SKM-1 treated with dmso at 0.1 percent for 144 hours (cell line): ENCODE measurements at regions not wholly inside any gene's neighbourhood (a gene's known extent, or its start where the extent isn't known, plus 50 kb on each side); places are given as distances from the start of the nearest gene placed in this dataset.
"Not testable (repeated sequence)": the region's sequence is repeated elsewhere in the genome, so short reads cannot be mapped to it uniquely, and the experiment has no call there.

ENCODE experiments used
- DNase-seq: peaks from one replicate; lab custom pipeline; 2025; ENCODE audit not compliant: unreplicated experiment; lab: John Stamatoyannopoulos, UW

DNA sequence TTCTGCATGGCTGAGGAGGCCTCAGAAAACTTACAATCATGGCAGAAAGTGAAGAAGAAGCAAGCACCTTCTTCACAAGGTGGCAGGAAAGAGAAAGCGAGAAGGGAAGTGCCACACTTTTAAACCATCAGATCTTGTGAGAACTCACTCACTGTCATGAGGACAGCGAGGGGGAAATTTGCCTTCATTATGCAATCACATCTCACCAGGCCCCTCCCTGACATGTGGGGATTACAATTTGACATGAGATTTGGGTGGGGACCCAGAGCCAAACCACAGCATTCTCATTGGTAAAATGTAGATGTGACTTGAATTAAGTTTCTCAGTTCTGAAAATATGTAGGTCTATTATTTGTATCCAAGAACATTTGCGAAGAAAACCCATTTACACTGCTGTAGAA, 854.8 kb downstream of the EPHA4 start:
- DNase-seq: no peak

DNA sequence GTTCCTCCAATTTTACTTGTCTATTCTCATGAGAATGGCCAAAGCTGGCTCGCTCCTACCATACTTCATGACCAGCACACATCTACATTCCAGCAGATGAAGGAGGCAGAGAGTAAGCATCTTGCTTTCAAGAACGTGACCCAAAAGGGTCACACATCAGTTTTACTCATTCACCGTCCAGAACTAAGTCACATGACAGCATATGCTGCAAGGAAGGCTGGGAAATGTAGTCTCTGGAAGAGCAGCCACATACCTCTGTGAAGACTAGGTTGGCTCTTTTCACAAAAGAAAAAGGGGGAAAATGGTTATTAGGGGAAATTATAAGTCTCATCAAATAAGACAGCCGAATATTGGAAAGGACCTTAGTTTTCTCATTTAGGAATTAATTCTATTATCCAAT, 835.3 kb downstream of the EPHA4 start:
- no peak for DNase-seq

DNA sequence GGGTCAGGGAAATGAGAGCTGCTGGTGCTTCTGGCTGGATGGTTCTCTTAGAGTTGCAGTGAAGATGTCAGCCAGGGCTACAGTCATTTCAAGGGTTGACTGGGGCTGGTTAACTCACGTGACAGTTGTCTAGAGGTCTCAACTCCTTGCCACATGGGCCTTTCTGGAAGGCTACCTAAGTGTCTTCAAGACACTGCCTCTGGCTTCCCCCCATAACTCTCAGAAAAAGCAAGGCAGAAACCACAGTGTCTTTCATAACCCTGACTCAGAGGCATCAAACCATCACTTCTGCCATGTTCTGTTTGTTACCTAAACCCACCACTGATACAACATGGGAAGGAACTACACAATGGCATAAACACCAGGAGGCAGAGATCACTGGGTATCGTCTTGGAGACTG, 828.9 kb downstream of the EPHA4 start:
- no peak for DNase-seq

DNA sequence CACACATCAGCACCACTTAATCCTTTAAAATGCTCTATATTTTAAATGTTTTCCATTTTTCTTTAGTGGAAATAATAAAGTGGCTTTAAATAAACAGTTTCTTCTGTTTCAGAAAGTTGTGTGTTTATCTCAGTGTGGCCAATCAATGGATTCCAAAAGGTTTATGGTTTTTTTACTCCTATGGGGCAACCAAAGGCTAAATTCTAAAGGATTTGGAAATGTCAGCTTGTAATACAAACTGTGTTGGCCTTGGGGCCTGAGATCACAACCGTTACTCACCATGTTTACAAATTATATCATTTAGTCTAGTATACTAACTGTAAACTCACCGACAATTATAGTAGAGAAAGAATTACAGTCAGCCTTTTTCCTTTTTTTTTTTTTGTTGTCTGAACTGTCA, 827.2 kb downstream of the EPHA4 start:
- DNase-seq: no peak

DNA sequence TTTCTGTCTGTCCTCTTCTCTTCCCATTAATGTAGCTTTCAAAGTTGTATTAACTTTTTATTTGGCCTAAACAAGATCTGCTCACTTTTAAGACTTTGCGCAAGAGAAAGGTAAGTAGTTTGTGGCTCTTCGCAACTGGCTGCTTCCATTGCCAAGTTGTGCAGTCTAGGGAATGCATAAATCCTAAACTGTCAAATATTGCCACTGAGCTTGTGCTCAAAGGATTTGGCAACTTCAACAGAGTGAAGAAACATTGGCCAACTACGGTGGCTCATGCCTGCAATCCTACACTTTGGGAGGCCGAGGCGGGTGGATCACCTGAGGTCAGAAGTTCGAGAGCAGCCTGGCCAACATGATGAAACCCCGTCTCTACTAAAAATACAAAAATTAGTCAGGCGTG, 826.4 kb downstream of the EPHA4 start:
- no peak for DNase-seq

DNA sequence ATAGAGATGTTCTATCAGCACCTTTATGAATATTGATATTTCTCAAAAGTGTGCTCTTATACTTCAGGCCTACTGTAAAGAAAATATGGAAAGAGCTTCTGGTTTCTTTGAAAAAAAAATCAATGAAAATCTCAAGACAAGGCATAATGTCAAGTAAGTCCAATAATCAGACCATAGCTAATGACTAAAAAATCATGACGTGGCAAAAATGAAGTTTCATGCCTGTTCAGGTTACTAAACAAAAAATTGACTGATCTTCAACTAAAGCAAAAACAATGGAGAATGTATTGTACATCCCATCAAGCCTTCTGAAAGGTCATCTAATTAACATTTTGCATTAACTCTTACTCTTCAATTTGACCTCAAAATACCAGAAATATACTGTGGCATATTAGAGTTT, 824.4 kb downstream of the EPHA4 start:
- DNase-seq: no peak

DNA sequence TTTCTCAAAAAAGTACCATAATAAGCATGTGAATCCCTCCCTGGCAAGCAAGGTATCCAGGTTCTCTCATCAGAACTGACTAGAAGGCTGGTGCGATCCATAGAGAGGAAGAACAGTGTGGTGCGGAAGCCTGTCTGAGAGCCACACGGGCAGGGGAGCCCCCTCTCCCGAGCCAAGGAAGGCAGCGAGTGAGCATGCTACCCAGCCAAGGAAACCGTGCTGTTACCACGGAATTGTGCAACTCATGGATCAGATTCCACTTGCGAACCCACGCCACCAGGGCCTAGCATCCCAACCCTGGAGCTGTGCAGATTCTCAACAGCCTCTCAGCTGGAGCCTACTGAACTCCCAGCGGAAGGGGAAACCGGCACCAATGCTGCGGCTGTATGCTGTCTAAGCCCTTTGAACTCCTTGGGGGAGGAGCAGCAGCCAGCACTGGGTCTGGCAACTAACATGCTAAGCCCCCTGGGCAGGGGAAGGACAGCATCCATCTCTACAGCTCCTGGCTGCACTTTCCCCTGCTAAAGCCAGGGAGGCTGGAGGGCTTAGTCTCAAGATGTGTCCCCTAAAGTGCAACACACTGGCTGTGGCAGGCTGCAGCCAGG, 823.1 kb downstream of the EPHA4 start:
- DNase-seq: no peak

DNA sequence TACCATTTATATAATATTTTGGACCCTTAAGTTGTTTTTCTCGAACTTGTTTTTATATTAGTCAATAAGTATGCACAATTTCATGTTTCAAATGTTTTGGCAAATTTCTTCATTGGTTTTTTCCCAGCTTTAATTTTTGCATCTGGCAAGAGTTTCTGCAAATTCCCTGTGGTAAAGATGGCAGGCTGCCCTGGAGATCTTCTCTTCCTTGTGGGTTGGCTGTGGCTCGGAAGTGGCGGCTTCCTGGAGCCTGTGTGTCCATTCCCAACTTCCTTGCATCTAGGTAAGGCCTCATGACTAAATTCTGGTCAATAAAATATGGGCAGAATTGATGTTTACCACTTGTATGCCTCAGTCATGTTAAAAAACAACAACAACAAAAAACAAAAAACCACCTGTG, 818.6 kb downstream of the EPHA4 start:
- DNase-seq: no peak

DNA sequence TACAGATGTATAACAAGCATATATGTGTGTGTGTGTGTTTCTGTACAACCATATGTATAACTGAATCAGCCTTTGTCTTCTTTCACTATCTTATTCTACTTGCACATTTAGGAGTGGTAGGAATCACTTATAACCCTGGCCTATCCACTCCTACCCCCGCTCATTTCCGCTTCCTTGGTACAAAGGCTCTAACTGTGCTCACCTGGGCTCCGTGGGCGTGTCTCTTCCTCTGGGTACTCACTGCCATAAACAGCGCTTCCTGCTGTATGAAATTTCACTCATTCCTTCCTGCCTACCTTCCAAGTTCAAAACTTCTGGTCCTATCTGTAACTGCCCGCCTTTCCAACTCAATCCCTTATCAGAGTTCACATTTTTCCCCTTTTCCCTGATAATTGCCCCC, 815.5 kb downstream of the EPHA4 start:
- DNase-seq: no peak

DNA sequence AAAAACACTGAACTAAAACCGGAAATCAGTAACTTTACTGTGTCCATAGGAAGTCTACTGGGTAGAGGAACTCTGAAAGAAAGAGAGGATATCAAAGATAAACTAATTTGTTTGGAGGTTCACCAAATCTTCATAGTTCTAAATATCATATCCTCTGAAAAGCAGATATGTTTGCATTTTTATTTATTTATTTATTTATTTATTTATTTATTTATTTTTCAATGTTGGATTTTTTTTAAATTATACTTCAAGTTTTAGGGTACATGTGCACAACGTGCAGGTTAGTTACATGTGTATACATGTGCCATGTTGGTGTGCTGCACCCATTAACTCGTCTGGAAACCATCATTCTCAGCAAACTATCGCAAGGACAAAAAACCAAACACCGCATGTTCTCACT, 813.7 kb downstream of the EPHA4 start:
- not testable (repeated sequence) for DNase-seq

DNA sequence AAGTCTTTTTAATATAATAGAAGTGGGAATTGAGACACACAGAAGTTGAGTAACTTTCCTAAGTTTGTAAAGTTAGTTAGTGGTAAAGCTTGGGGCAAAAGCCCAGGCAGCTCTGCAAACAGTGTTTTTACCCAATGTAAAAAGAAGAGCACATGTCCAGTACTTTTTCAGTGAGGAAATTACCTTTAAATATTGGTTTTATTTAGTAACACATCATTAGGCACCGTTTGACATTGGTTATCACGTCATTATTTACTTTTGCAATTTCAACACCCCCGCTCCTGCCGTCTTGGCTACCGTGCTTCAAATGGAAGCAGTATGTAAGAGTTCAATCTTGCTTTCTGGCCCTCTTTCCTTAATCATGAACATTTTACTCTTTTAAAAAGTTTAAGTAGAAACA, 807.9 kb downstream of the EPHA4 start:
- DNase-seq: no peak

DNA sequence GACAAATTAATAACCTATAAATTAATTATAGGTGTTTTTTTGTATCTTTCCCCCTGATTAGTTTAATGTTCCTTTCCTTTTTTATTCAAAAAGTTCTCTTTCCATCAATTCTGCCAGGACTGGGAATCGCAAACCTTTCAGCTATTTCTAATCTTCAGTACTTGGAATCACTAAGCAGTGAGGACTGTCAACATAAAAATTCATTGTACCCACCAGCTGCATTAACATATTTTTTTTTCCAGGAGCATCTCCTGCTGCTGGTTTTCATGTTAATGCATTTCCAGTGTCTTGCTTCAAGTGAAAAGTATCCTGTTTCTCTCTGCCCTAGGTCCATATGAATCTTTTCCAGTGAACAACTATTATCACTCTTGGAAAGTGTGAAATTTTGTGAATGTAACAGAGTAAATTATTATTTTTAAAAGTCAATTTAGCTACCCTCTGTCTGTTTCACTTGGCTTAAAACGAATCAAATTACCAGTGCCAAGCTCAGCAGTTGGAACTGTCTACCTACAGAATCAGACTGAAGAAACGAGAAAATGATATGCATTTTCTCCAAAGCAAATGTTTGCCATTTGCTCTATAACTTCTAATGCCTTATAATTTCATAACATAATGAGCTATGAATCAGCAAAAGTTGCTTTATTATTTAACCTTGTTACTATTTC, 804.4 kb downstream of the EPHA4 start:
- DNase-seq: no peak

DNA sequence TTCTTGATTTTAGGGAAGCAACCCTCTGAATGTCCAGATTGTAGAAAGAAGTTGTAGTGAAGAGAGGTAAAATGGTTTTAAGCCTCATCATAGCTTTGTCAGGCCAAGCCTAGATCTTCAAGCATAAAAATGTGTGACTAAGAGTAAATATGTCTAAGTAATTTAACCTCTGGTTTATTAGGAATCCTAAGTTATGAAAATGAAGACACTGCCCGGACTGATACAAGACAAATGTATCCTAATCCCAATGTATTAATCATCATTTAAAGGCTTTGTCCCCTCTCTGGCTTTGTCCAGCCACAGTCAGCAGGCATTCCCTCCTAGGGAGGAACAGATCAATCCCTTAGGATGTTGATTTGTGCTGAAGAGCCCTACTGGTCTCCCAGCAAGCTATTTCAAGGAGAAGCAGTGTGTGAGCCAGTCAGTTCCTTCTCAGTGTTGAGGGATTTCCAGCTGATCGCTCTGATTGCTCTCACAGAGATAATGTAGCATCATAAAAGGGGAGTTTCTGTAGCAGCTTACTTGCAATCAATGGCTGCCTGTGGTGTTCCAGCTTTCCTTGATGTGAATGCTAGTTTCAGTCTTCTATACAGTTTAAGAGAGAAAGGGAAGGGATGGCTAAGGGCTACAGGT, 796.1 kb downstream of the EPHA4 start:
- DNase-seq: no peak

DNA sequence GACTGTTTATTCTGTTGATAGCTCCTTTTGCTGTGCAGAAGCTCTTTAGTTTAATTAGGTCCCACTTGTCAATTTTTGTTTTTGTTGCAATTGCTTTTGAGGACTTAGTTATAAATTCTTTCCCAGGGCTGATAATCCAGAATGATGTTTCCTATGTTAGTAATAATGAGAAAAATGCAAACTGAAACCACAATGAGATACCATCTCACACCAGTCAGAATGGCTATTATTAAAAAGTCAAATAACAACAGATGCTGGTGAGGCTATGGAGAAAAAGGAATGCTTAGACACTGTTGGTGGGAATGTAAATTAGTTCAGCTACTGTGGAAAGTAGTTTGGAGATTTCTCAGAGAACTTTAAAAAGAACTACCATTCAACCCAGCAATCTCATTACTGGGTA, 793.0 kb downstream of the EPHA4 start:
- DNase-seq: not testable (repeated sequence)

DNA sequence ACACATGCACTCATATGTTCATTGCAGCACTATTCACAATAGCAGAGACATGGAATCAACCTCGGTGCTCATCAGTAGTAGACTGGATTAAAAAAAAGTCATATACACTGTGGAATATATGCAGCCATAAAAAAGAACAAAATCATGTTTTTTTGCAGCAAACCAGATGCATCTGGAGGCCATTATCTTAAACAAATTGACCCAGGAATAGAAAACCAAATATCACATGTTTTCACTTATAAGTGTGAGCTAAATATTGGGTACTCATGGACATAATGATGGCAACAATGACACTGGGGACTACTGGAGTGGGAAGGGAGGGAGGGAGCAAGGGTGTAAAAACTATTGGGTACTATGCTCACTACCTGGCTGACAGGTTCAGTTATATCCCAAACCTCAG, 792.6 kb downstream of the EPHA4 start:
- DNase-seq: no peak

DNA sequence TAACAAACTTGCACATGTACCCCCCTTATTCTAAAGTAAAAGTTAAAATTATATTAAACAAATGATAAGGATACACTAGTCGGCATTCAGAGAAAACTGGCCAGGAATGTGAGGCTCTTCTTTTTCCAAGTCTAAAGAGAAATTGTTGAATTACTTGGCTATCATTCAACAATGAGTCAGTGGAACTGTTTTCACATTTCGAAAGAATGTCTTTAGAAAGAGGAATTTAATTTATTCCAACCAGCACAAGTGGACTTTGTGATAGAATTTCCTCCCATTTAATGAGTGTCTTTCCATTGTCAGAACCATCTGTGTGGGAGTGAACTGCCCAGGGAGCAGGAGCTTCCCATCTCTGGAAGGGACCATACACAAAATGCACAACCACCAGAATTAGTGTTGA, 792.2 kb downstream of the EPHA4 start:
- no peak for DNase-seq

DNA sequence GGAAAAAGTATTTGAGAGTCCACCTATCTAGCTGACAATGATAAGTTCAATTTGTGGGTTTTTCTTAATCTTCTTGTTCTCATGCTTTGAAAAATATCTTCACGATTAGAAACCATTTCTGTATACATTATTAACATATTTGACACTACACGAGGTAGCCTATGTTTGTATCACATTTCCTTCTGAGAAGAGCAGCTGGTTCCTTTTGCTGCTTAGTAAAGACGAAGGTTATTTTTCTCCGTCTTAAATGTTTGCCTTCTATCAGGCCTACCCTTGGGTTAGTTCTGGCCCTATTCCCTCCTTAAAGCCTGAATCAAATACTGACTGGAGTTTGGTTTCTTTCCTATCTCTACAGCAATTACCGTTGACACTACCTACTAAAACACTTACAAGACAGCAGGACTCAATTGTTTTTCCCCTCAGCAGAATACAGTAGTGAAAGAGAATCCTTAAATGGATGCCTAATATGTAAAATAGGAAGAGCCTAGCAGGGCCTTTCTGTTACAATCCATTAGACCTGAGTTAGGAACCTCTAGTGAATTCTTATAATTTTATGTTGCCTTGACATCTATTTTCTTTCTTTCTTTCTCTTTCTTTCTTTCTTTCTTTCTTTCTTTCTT, 790.4 kb downstream of the EPHA4 start:
- no peak for DNase-seq

DNA sequence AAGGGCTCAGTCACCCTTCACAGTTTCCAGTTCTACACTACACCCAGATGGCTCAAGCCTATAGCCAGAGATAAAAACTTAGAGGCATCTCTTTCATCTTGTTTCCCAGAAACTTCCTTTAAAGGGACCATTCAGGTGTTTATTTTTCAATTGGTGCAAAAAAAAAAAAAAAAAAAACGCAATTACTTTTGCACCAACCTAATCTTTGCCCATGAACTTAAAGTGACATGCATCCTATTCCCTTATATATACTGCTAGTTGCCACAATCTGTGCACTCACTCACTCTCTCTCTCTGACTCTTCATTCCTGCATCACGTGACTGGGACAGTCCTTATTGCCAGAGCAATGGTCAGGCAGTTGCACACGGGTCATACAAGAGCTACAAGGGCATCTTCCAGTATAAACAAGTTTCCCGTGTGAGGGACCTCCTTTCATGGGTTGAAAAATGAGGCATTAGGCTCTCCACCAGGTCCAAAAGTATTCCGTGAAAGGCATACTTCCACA, 789.4 kb downstream of the EPHA4 start:
- DNase-seq: no peak

DNA sequence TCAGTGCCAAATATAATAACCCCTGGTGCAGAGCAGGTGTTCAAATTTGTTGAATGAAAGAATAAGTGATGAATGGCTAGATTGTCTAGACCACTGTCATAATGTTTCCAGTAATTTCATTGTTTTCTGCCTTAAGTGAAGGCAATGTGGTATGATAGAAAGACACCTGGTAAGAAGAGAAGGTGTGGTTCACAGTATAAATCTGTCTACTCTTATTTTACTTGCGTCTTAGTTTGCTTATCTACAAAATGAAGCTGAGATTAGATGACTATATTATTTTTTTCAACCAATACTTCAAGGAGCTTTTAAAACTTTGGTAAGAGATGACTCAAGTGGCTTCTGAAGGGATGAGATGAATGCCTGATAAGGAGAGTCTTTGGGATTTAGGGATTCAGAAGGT, 788.4 kb downstream of the EPHA4 start:
- no peak for DNase-seq

DNA sequence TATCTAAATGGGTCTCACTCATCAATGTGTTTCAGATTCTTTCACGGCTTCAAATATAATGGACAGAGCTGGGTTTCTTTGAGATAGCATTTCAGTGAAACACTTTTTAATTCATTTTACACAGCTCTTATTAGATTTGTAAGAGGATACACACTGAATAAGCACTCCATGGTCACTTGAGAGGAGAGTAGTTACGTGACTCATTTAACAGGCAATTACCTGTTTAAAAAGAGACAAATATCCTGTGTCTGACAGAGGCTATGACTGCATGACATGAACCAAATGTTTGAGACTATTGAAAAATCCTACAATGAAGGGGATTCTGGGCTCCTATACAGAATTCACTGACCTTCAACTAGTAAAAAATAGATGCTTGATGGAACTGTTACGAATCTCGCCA, 786.9 kb downstream of the EPHA4 start:
- no peak for DNase-seq

DNA sequence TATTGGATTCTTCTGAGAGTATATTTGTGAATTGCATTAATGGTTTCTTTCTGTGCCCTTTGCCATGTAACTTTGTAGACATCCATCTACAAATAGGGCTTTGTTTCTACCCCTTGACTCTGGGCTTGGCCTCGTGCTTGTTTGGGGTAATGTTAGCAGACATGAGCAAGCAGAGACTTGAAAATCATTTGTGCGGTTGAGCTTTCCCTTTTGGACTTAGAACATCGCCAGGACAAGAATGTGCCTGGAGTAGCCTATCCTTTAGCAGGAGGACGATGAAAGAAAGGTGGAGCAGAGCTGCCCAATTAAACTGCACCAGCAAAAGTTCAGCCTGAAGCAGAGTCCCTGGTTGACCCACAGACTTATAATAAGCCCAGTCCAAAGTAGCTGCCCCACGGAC, 785.9 kb downstream of the EPHA4 start:
- DNase-seq: no peak

DNA sequence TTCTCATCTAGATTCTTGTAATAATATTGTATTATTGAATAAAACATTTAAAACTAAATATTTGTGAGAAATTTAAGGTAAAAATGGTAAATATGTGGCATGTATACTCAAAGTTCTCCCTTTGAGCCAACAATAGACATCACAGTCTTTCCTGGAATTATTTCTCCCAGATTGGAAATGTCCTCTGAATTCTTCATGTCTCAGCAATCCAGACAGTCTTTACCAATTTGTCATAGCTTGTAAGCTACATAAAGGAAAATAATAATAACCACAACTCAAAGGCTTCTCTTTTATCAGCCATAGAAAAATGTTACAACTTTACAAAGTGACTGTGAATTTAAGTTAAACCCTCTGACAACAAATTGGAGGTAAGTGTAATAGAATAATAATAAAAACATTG, 784.9 kb downstream of the EPHA4 start:
- no peak for DNase-seq
